ENCODE measurements at regions not wholly inside any gene's neighbourhood (a gene's known extent, or its start where the extent isn't known, plus 50 kb on each side); places are given as distances from the start of the nearest gene placed in this dataset.

DNA sequence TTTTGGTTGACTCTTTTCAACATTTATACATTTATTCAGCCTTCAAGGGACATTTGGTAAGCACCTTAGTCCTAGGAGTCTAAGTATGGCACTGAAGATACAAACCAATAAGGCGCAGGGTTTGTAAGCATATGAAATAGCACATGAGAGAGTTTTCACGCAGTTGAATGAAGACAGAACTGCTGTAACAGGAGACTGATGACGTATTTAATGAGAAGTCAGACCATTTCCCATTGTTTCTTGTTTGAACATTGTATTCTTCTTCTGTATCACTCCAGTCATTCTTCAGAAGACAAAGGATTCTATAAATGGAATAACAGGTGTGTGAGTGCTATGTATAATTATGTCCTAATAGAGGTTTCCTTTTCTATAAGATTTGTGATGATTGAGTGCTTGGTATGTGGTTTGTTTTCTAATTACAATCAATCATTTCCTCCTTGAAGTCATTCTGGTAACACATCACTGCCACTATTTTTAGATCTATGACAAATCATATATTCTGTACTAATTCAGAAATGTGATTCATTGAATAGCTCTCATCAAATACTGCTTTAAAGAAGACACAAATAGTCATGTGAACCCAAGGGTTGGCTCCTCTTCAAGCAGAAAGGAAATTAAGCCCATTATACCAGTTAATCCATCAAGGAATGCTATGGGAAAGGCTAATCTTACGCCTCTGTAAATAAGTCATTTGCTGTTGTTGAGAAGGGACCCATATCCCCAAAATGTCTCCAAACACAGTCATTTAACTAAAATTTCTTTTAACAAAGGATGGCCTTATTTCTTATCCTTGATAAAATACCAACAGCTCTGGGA, 222.8 kb upstream of the NBEA start:
- TF ChIP-seq EZH2phosphoT487 (IDR thresholded peaks at IDR 0.05; ENCODE audit: low read depth), result no peak
- TF ChIP-seq, protein P1, sequence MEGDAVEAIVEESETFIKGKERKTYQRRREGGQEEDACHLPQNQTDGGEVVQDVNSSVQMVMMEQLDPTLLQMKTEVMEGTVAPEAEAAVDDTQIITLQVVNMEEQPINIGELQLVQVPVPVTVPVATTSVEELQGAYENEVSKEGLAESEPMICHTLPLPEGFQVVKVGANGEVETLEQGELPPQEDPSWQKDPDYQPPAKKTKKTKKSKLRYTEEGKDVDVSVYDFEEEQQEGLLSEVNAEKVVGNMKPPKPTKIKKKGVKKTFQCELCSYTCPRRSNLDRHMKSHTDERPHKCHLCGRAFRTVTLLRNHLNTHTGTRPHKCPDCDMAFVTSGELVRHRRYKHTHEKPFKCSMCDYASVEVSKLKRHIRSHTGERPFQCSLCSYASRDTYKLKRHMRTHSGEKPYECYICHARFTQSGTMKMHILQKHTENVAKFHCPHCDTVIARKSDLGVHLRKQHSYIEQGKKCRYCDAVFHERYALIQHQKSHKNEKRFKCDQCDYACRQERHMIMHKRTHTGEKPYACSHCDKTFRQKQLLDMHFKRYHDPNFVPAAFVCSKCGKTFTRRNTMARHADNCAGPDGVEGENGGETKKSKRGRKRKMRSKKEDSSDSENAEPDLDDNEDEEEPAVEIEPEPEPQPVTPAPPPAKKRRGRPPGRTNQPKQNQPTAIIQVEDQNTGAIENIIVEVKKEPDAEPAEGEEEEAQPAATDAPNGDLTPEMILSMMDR (IDR thresholded peaks at IDR 0.05; ENCODE audit: low read depth, low read length), result no peak
- Histone ChIP-seq H3K27me3 (ENCODE audit: low read depth, low read length) (no peaks in the 10 kb centered on the region), H3K4me2 (ENCODE audit: low read length) (no peak overlapping the region), H3K79me2 (ENCODE audit: low read length) (no peaks in the 10 kb centered on the region), H3K9ac (ENCODE audit: low read length) (no peak overlapping the region), H3K9me3 (ENCODE audit: insufficient read depth, low read length) (no peaks in the 10 kb centered on the region; the same call in 1 of the 2 replicates), H3K4me3 (ENCODE audit: low read length) (no peak overlapping the region), H3K27ac (ENCODE audit: low read length) (no peak overlapping the region), H2AFZ (ENCODE audit: low read depth, low read length) (no peak overlapping the region), H3K36me3 (replicated peaks; ENCODE audit: low read depth, low read length) (no peaks in the 10 kb centered on the region), H4K20me1 (ENCODE audit: insufficient read depth, low read length) (no peaks in the 10 kb centered on the region), H3K4me1 (ENCODE audit: low read length) (no peaks in the 10 kb centered on the region)

DNA sequence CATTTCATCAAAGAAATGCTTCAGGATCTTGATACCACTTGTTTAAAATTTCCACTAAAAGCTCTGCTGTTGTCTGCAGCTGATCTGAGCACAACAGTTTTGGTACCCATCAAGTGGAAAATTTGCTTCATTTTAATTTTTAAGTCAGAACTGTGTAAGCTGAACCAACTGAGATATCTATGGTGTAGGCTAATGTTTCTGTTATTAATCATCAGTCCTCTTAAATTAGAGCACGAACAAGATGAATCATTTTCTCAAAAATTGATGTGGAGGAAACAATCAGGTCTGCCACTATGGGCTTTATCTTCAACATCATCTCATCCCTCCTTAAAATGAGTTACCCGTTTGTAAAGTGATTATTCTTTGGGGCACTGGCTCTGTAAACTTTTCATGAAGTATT, 221.5 kb upstream of the NBEA start:
- Histone ChIP-seq H3K9ac (ENCODE audit: low read length) (no peak overlapping the region), H2AFZ (ENCODE audit: low read depth, low read length) (no peak overlapping the region), H3K36me3 (replicated peaks; ENCODE audit: low read depth, low read length) (no peaks in the 10 kb centered on the region), H3K27me3 (ENCODE audit: low read depth, low read length) (no peaks in the 10 kb centered on the region), H3K9me3 (ENCODE audit: insufficient read depth, low read length) (no peaks in the 10 kb centered on the region; the same call in 1 of the 2 replicates), H3K4me3 (ENCODE audit: low read length) (no peak overlapping the region), H3K4me2 (ENCODE audit: low read length) (no peak overlapping the region), H3K27ac (ENCODE audit: low read length) (no peak overlapping the region), H4K20me1 (ENCODE audit: insufficient read depth, low read length) (no peaks in the 10 kb centered on the region), H3K4me1 (ENCODE audit: low read length) (no peaks in the 10 kb centered on the region), H3K79me2 (ENCODE audit: low read length) (no peaks in the 10 kb centered on the region)
- TF ChIP-seq, protein P1 (IDR thresholded peaks at IDR 0.05; ENCODE audit: low read depth, low read length), result no peak
- no peak for TF ChIP-seq EZH2phosphoT487 (IDR thresholded peaks at IDR 0.05; ENCODE audit: low read depth)

DNA sequence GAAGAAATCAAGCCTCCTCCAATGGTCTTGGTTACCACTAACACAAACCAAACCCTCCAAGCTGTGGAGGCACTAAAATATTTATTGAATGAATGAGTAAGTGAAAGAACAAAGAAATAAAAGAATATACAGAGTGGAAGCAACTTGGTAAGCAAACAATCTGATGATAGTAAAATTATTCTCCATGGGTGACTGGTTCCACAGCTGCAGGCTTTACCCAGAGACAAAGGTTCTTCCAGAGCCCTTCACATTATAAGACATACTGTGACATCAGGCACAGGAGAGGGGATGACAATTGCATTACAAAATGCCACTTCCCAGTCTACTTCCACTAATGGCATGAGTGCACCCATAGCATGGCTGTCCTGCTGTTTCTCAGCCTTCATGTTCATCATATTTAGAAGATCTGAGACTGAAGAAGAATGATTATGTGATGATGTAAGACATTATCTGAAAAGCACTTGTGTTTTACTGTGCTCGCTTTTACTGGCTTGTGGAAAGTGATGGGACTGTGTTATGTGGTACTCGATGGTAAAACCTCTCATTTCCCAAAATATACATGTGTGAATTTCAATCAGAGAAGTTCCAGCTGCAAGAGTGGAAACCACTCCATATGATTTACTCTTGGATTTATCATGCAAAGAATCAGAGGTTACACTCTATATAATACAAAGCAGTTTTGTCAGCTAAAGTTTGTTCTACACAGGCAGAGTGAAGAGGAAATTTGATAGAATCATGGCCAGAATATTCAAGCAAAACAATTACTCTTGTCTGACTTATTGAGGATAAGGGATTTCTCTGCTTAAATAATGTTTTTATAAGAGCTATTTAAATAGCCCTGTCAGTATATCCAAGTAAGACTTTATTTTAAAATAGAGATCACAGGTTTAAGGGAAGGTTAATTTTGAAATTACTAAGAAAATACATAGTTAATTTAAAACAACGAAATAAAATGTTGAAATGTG, 220.2 kb upstream of the NBEA start:
- H3K4me2 ChIP-seq (ENCODE audit: low read length), result no peak overlapping the region
- H3K27ac ChIP-seq (ENCODE audit: low read length), result no peak overlapping the region
- no peak overlapping the region for H3K9ac ChIP-seq (ENCODE audit: low read length)
- TF ChIP-seq, protein P1 (IDR thresholded peaks at IDR 0.05; ENCODE audit: low read depth, low read length), result no peak
- no peak for TF ChIP-seq EZH2phosphoT487 (IDR thresholded peaks at IDR 0.05; ENCODE audit: low read depth)
- no peak overlapping the region for H2AFZ ChIP-seq (ENCODE audit: low read depth, low read length)
- H3K4me3 ChIP-seq (ENCODE audit: low read length), result no peak overlapping the region
- no peaks in the 10 kb centered on the region for H3K4me1 ChIP-seq (ENCODE audit: low read length)
- no peaks in the 10 kb centered on the region for H3K36me3 ChIP-seq (replicated peaks; ENCODE audit: low read depth, low read length)
- H3K27me3 ChIP-seq (ENCODE audit: low read depth, low read length), result no peaks in the 10 kb centered on the region
- H3K9me3 ChIP-seq (ENCODE audit: insufficient read depth, low read length), result no peaks in the 10 kb centered on the region; the same call in 1 of the 2 replicates
- H3K79me2 ChIP-seq (ENCODE audit: low read length), result no peaks in the 10 kb centered on the region
- no peaks in the 10 kb centered on the region for H4K20me1 ChIP-seq (ENCODE audit: insufficient read depth, low read length)

DNA sequence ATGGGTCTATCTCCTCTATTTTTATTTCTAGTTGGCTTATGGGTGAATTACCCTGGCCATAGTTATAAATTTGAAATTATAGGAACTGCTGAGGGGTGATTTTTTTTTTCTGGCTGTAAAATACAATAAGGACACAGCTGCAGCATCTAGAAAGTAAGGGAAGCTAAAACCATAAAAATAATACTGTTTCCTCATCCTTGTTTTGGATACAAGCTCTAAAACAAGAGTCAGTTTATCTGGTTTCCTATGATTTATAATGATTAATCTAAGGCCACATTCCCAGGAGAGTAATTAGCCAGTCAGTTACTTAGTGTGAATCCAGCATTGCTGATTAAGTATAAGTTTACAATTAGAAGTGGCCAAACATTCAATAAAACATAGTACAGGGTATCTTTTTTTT, 219.1 kb upstream of the NBEA start:
- Histone ChIP-seq H3K27ac (ENCODE audit: low read length) (no peak overlapping the region), H4K20me1 (ENCODE audit: insufficient read depth, low read length) (no peaks in the 10 kb centered on the region), H3K79me2 (ENCODE audit: low read length) (no peaks in the 10 kb centered on the region), H3K4me3 (ENCODE audit: low read length) (no peak overlapping the region), H3K9me3 (ENCODE audit: insufficient read depth, low read length) (no peaks in the 10 kb centered on the region; the same call in 1 of the 2 replicates), H2AFZ (ENCODE audit: low read depth, low read length) (no peak overlapping the region), H3K4me1 (ENCODE audit: low read length) (no peaks in the 10 kb centered on the region), H3K9ac (ENCODE audit: low read length) (no peak overlapping the region), H3K4me2 (ENCODE audit: low read length) (no peak overlapping the region), H3K27me3 (ENCODE audit: low read depth, low read length) (no peaks in the 10 kb centered on the region), H3K36me3 (replicated peaks; ENCODE audit: low read depth, low read length) (no peaks in the 10 kb centered on the region)
- TF ChIP-seq, protein P1 (IDR thresholded peaks at IDR 0.05; ENCODE audit: low read depth, low read length), result no peak
- TF ChIP-seq EZH2phosphoT487 (IDR thresholded peaks at IDR 0.05; ENCODE audit: low read depth), result no peak

Measured in OCI-LY3 (cell line).